Stimulated activated CD4-positive, alpha-beta T cell treated with anti-CD3 and anti-CD28 coated beads, Interleukin-1b, Interleukin-23, amount 100 ng/mL, for 48 hours (primary cell): ENCODE measurements at regions not wholly inside any gene's neighbourhood (a gene's known extent, or its start where the extent isn't known, plus 50 kb on each side); places are given as distances from the start of the nearest gene placed in this dataset.

ENCODE experiments used
- DNase-seq: peaks from one replicate; pipeline ENCODE4 v3.0.0-alpha.2; 2020

GRCh38 chr2:22290302-22290701 lies 1094.7 kb upstream of the KLHL29 start:
- DNase-seq = no peak

- DNase-seq = no peak
These were observed 1094.0 kb upstream of the KLHL29 start for GRCh38 chr2:22290909-22291473.

GRCh38 chr2:22301228-22301627 lies 1083.8 kb upstream of the KLHL29 start:
- no peak for DNase-seq

- no peak for DNase-seq
These were observed 1058.7 kb upstream of the KLHL29 start for GRCh38 chr2:22326250-22326649.

GRCh38 chr2:22329211-22330154 lies 1055.5 kb upstream of the KLHL29 start:
- no peak for DNase-seq

GRCh38 chr2:22336414-22336813 lies 1048.6 kb upstream of the KLHL29 start:
- no peak for DNase-seq

GRCh38 chr2:22340716-22341115 lies 1044.3 kb upstream of the KLHL29 start:
- no peak for DNase-seq

- no peak for DNase-seq
These were observed 1037.7 kb upstream of the KLHL29 start for GRCh38 chr2:22347306-22347705.

- no peak for DNase-seq
These were observed 1034.4 kb upstream of the KLHL29 start for GRCh38 chr2:22350621-22351020.

- peak; percentile 18 for DNase-seq
These were observed 1029.1 kb upstream of the KLHL29 start for GRCh38 chr2:22355816-22356433.

GRCh38 chr2:22359071-22359672 lies 1025.8 kb upstream of the KLHL29 start:
- no peak for DNase-seq

GRCh38 chr2:22360735-22361374 lies 1024.1 kb upstream of the KLHL29 start:
- no peak for DNase-seq

GRCh38 chr2:22361571-22361970 lies 1023.4 kb upstream of the KLHL29 start:
- DNase-seq = no peak

- DNase-seq = no peak
These were observed 1009.9 kb upstream of the KLHL29 start for GRCh38 chr2:22375096-22375495.

- DNase-seq = no peak
These were observed 1007.7 kb upstream of the KLHL29 start for GRCh38 chr2:22377268-22377667.

GRCh38 chr2:22382479-22383169 lies 1002.4 kb upstream of the KLHL29 start:
- no peak for DNase-seq

GRCh38 chr2:22397847-22398246 lies 987.1 kb upstream of the KLHL29 start:
- DNase-seq = no peak

GRCh38 chr2:22403748-22404147 lies 981.2 kb upstream of the KLHL29 start:
- no peak for DNase-seq

GRCh38 chr2:22406625-22407024 lies 978.4 kb upstream of the KLHL29 start:
- no peak for DNase-seq

GRCh38 chr2:22420076-22420475 lies 964.9 kb upstream of the KLHL29 start:
- no peak for DNase-seq

GRCh38 chr2:22442051-22442450 lies 942.9 kb upstream of the KLHL29 start:
- DNase-seq = no peak

- no peak for DNase-seq
These were observed 940.7 kb upstream of the KLHL29 start for GRCh38 chr2:22444281-22444680.
